SU-DHL-6 (cell line): ENCODE measurements at regions not wholly inside any gene's neighbourhood (a gene's known extent, or its start where the extent isn't known, plus 50 kb on each side); places are given as distances from the start of the nearest gene placed in this dataset.

Experiments
- EZH2phosphoT487 ChIP-seq: fragments of 200-600 bp; sonication (generic), shearing (Covaris generic); conservative IDR thresholded peaks from 2 replicates; pipeline ENCODE4 v1.6.1; 2018; ENCODE audit warnings: mild to moderate bottlenecking, antibody characterized with exemption, low read length, moderate library complexity, mixed read lengths
- TF ChIP-seq, protein P1 (sequence below): fragments of 200-600 bp; sonication (generic); IDR thresholded peaks from one replicate; pipeline ENCODE4 v1.5.1; 2017; ENCODE audit warnings: antibody characterized with exemption, mild to moderate bottlenecking, low read length, moderate library complexity; ENCODE audit not compliant: insufficient read depth, poor library complexity, severe bottlenecking

DNA sequence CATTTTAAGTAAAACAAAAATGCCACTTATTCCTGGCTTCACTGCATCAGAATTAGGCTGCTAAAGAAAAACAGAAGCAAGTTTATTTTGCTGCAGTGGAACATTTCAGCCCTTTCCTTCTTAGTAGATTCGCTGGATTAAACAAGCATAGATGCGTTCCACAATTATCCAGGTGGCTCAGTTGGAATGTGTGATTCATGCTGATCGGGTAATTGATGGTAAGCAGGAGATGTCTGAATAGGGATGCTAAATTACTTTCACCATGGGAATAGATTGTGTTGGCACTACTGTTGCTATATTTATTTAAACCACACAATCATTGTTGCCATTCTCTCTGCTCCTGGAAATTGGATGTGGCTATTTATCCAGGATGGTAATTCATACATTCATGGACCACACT, 440.1 kb upstream of the DDI1 start:
- TF ChIP-seq, protein P1, sequence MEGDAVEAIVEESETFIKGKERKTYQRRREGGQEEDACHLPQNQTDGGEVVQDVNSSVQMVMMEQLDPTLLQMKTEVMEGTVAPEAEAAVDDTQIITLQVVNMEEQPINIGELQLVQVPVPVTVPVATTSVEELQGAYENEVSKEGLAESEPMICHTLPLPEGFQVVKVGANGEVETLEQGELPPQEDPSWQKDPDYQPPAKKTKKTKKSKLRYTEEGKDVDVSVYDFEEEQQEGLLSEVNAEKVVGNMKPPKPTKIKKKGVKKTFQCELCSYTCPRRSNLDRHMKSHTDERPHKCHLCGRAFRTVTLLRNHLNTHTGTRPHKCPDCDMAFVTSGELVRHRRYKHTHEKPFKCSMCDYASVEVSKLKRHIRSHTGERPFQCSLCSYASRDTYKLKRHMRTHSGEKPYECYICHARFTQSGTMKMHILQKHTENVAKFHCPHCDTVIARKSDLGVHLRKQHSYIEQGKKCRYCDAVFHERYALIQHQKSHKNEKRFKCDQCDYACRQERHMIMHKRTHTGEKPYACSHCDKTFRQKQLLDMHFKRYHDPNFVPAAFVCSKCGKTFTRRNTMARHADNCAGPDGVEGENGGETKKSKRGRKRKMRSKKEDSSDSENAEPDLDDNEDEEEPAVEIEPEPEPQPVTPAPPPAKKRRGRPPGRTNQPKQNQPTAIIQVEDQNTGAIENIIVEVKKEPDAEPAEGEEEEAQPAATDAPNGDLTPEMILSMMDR: no peak
- TF ChIP-seq EZH2phosphoT487: no peak
